Globus pallidus (tissue), 1 donor: ENCODE measurements at regions not wholly inside any gene's neighbourhood (a gene's known extent, or its start where the extent isn't known, plus 50 kb on each side); places are given as distances from the start of the nearest gene placed in this dataset.
A peak's percentile ranks its signal among the peaks of the same experiment; 100 is the strongest.
"Not testable (repeated sequence)": the region's sequence is repeated elsewhere in the genome, so short reads cannot be mapped to it uniquely, and the experiment has no call there.

Experiments used
- DNase-seq: peaks from one replicate; pipeline ENCODE4 v3.0.0-alpha.2; 2015; ENCODE audit warnings: low spot score

GRCh38 chr3:132084982-132085381, 50.2 kb upstream of the CPNE4 start:
- no peak for DNase-seq

GRCh38 chr3:132087356-132087755, 52.5 kb upstream of the CPNE4 start:
- no peak for DNase-seq

GRCh38 chr3:132088291-132088690, 53.5 kb upstream of the CPNE4 start:
- no peak for DNase-seq

- DNase-seq, result no peak
Measured at GRCh38 chr3:132090921-132091320, 56.1 kb upstream of the CPNE4 start.

- no peak for DNase-seq
Measured at GRCh38 chr3:132116601-132117000, 81.8 kb upstream of the CPNE4 start.

GRCh38 chr3:132117642-132118041, 82.8 kb upstream of the CPNE4 start:
- DNase-seq, result no peak

- DNase-seq, result no peak
Measured at GRCh38 chr3:132119531-132119930, 84.7 kb upstream of the CPNE4 start.

GRCh38 chr3:132124096-132124495, 89.3 kb upstream of the CPNE4 start:
- no peak for DNase-seq

GRCh38 chr3:132124651-132125284, 90.0 kb upstream of the CPNE4 start:
- DNase-seq, result no peak

GRCh38 chr3:132134611-132135010, 99.8 kb upstream of the CPNE4 start:
- DNase-seq, result no peak

GRCh38 chr3:132135628-132136333, 101.0 kb upstream of the CPNE4 start:
- no peak for DNase-seq

- no peak for DNase-seq
Measured at GRCh38 chr3:132136334-132136716, 101.5 kb upstream of the CPNE4 start.

- not testable (repeated sequence) for DNase-seq
Measured at GRCh38 chr3:132136902-132137301, 102.1 kb upstream of the CPNE4 start.

- no peak for DNase-seq
Measured at GRCh38 chr3:132145833-132146232, 111.0 kb upstream of the CPNE4 start.

GRCh38 chr3:132154619-132155018, 119.8 kb upstream of the CPNE4 start:
- DNase-seq, result no peak

GRCh38 chr3:132159145-132159544, 124.3 kb upstream of the CPNE4 start:
- DNase-seq, result no peak

GRCh38 chr3:132160198-132160597, 125.4 kb upstream of the CPNE4 start:
- no peak for DNase-seq

- DNase-seq, result no peak
Measured at GRCh38 chr3:132161608-132162007, 126.8 kb upstream of the CPNE4 start.

- no peak for DNase-seq
Measured at GRCh38 chr3:132164469-132165092, 129.8 kb upstream of the CPNE4 start.

GRCh38 chr3:132167870-132168269, 133.1 kb upstream of the CPNE4 start:
- no peak for DNase-seq

GRCh38 chr3:132174500-132174899, 139.7 kb upstream of the CPNE4 start:
- no peak for DNase-seq

GRCh38 chr3:132180337-132180791, 136.8 kb upstream of the ACP3 start:
- DNase-seq, result peak; percentile 15

- DNase-seq, result no peak
Measured at GRCh38 chr3:132183811-132184210, 133.4 kb upstream of the ACP3 start.
